Gastroesophageal sphincter (tissue), 2 donors: ENCODE measurements at regions not wholly inside any gene's neighbourhood (a gene's known extent, or its start where the extent isn't known, plus 50 kb on each side); places are given as distances from the start of the nearest gene placed in this dataset.

ENCODE experiments used
- EP300 ChIP-seq: sonication (generic); formaldehyde crosslinking; IDR thresholded peaks from one replicate; pipeline ENCODE4 v1.6.1; 2017; ENCODE audit warnings: antibody characterized with exemption, mild to moderate bottlenecking
- POLR2AphosphoS5 ChIP-seq: sonication (generic); formaldehyde crosslinking; IDR thresholded peaks from one replicate; pipeline ENCODE4 v1.6.1; 2017; ENCODE audit warnings: antibody characterized with exemption

GRCh38 chr22:49432897-49433443 is 394.7 kb downstream of the BRD1 start:
- no peak for TF ChIP-seq EP300
- TF ChIP-seq POLR2AphosphoS5: no peak
